GM21381 (cell line): ENCODE measurements at regions not wholly inside any gene's neighbourhood (a gene's known extent, or its start where the extent isn't known, plus 50 kb on each side); places are given as distances from the start of the nearest gene placed in this dataset.

Source experiments
- ATAC-seq: cut with Tn5 transposase; IDR thresholded peaks from one replicate; pipeline ENCODE4 v1.9.1; 2021; ENCODE audit warnings: mild to moderate bottlenecking, moderate library complexity; ENCODE audit not compliant: unreplicated experiment

- no peak for ATAC-seq
Observed at GRCh38 chr10:117669122-117669521, 126.6 kb downstream of the EMX2 start.

GRCh38 chr10:117670116-117670904, 127.8 kb downstream of the EMX2 start:
- no peak for ATAC-seq

GRCh38 chr10:117673230-117674010, 130.9 kb downstream of the EMX2 start:
- no peak for ATAC-seq

GRCh38 chr10:117674201-117674600, 131.7 kb downstream of the EMX2 start:
- ATAC-seq: no peak

- ATAC-seq: no peak
Observed at GRCh38 chr10:117674646-117675045, 132.1 kb downstream of the EMX2 start.

- ATAC-seq: no peak
Observed at GRCh38 chr10:117675514-117676055, 133.0 kb downstream of the EMX2 start.

GRCh38 chr10:117677239-117677638, 134.7 kb downstream of the EMX2 start:
- ATAC-seq: no peak

- ATAC-seq: no peak
Observed at GRCh38 chr10:117677890-117678500, 135.4 kb downstream of the EMX2 start.

- ATAC-seq: no peak
Observed at GRCh38 chr10:117680601-117681000, 138.1 kb downstream of the EMX2 start.

- ATAC-seq: no peak
Observed at GRCh38 chr10:117681104-117681503, 138.6 kb downstream of the EMX2 start.

- no peak for ATAC-seq
Observed at GRCh38 chr10:117684046-117684610, 141.6 kb downstream of the EMX2 start.

- no peak for ATAC-seq
Observed at GRCh38 chr10:117684672-117685211, 142.2 kb downstream of the EMX2 start.

GRCh38 chr10:117685431-117685830, 142.9 kb downstream of the EMX2 start:
- no peak for ATAC-seq

- no peak for ATAC-seq
Observed at GRCh38 chr10:117686606-117687005, 144.1 kb downstream of the EMX2 start.

- no peak for ATAC-seq
Observed at GRCh38 chr10:117688358-117688757, 145.8 kb downstream of the EMX2 start.

- ATAC-seq: no peak
Observed at GRCh38 chr10:117689566-117689965, 147.0 kb downstream of the EMX2 start.

- no peak for ATAC-seq
Observed at GRCh38 chr10:117690359-117690758, 147.8 kb downstream of the EMX2 start.

- no peak for ATAC-seq
Observed at GRCh38 chr10:117694190-117694589, 151.6 kb downstream of the EMX2 start.

- ATAC-seq: no peak
Observed at GRCh38 chr10:117697402-117697801, 154.9 kb downstream of the EMX2 start.

GRCh38 chr10:117698809-117699208, 156.3 kb downstream of the EMX2 start:
- no peak for ATAC-seq
